HEK293T (cell line): ENCODE measurements at regions not wholly inside any gene's neighbourhood (a gene's known extent, or its start where the extent isn't known, plus 50 kb on each side); places are given as distances from the start of the nearest gene placed in this dataset.

Source experiments
- CTCF ChIA-PET: fragments of 350-600 bp; formaldehyde crosslinking; extraction: SDS; loops from one replicate; lab custom pipeline; 2021; ENCODE audit warnings: antibody characterized with exemption, inconsistent platforms; lab: Yijun Ruan, JAX
- POLR2A ChIA-PET: fragments of 350-600 bp; formaldehyde crosslinking; extraction: SDS; loops from one replicate; lab custom pipeline; 2020; ENCODE audit warnings: antibody characterized with exemption, inconsistent platforms; lab: Yijun Ruan, JAX
- DNase-seq: peaks from one replicate; pipeline ENCODE4 v3.0.0; 2012; ENCODE audit warnings: mixed read lengths; ENCODE audit errors: extremely low spot score
- ARNT ChIP-seq: fragments of 450-650 bp; IDR thresholded peaks from 2 replicates; pipeline ENCODE4 v1.6.1; 2017; ENCODE audit warnings: mild to moderate bottlenecking
- BHLHE40 ChIP-seq: fragments of 450-650 bp; IDR thresholded peaks from 2 replicates; pipeline ENCODE4 v1.6.1; 2016; ENCODE audit warnings: mild to moderate bottlenecking, moderate library complexity, borderline replicate concordance
- CTBP1 ChIP-seq: fragments of 450-650 bp; IDR thresholded peaks from 2 replicates; pipeline ENCODE4 v1.6.1; 2016; ENCODE audit warnings: borderline replicate concordance
- ELF4 ChIP-seq: fragments of 450-650 bp; IDR thresholded peaks from 2 replicates; pipeline ENCODE4 v1.6.1; 2017; ENCODE audit warnings: antibody characterized with exemption
- FOXA1 ChIP-seq: fragments of 450-650 bp; IDR thresholded peaks from 2 replicates; pipeline ENCODE4 v1.6.1; 2016; ENCODE audit warnings: mild to moderate bottlenecking
- FOXK2 ChIP-seq: fragments of 450-650 bp; IDR thresholded peaks from 2 replicates; pipeline ENCODE4 v1.6.1; 2016; ENCODE audit warnings: mild to moderate bottlenecking
- FOXM1 ChIP-seq: fragments of 450-650 bp; IDR thresholded peaks from 2 replicates; pipeline ENCODE4 v1.6.1; 2017; ENCODE audit warnings: mild to moderate bottlenecking, borderline replicate concordance
- HDGF ChIP-seq: fragments of 450-650 bp; IDR thresholded peaks from 2 replicates; pipeline ENCODE4 v1.6.1; 2017; ENCODE audit warnings: antibody characterized with exemption, borderline replicate concordance
- L3MBTL2 ChIP-seq: fragments of 450-650 bp; conservative IDR thresholded peaks from 2 replicates; pipeline ENCODE4 v1.6.1; 2016; ENCODE audit warnings: mild to moderate bottlenecking
- LEF1 ChIP-seq: fragments of 450-650 bp; IDR thresholded peaks from 2 replicates; pipeline ENCODE4 v1.6.1; 2017; ENCODE audit warnings: mild to moderate bottlenecking, borderline replicate concordance
- NFRKB ChIP-seq: fragments of 450-650 bp; IDR thresholded peaks from 2 replicates; pipeline ENCODE4 v1.6.1; 2016; ENCODE audit warnings: mild to moderate bottlenecking, moderate library complexity
- PKNOX1 ChIP-seq: fragments of 450-650 bp; IDR thresholded peaks from 2 replicates; pipeline ENCODE4 v1.6.1; 2016
- SP1 ChIP-seq: fragments of 450-650 bp; IDR thresholded peaks from 2 replicates; pipeline ENCODE4 v1.6.1; 2017
- SUZ12 ChIP-seq: fragments of 450-650 bp; IDR thresholded peaks from 2 replicates; pipeline ENCODE4 v1.6.1; 2016; ENCODE audit warnings: mild to moderate bottlenecking
- TARDBP ChIP-seq: fragments of 450-650 bp; IDR thresholded peaks from 2 replicates; pipeline ENCODE4 v1.6.1; 2016
- ZNF384 ChIP-seq: fragments of 450-650 bp; IDR thresholded peaks from 2 replicates; pipeline ENCODE4 v1.6.1; 2016

- CTCF ChIA-PET = no interaction called here
- POLR2A ChIA-PET = no interaction called here
- TF ChIP-seq ELF4 (no peak), SUZ12 (no peak), FOXA1 (no peak), ZNF384 (no peak), BHLHE40 (no peak), CTBP1 (no peak), SP1 (no peak), ARNT (no peak), LEF1 (no peak), NFRKB (no peak), PKNOX1 (no peak), L3MBTL2 (no peak)
- no peak for DNase-seq
Measured at GRCh38 chr4:147401221-147401620, 79.7 kb upstream of the EDNRA start.

GRCh38 chr4:147407261-147408045, 73.4 kb upstream of the EDNRA start:
- peak; percentile 22 for DNase-seq
- POLR2A ChIA-PET = interaction anchor here (1.1 kb wide), 1 partner anchor 17 kb away, joined by 4 read pairs; no protein-coding TSS in a partner anchor
- no peak for TF ChIP-seq PKNOX1
- no peak for TF ChIP-seq L3MBTL2
- TF ChIP-seq ARNT = no peak
- TF ChIP-seq LEF1 = no peak
- TF ChIP-seq TARDBP = no peak
- no peak for TF ChIP-seq HDGF
- TF ChIP-seq SUZ12 = no peak
- no peak for TF ChIP-seq SP1
- TF ChIP-seq NFRKB = no peak
- no peak for TF ChIP-seq ELF4
- TF ChIP-seq ZNF384 = no peak
- no peak for TF ChIP-seq FOXK2
- TF ChIP-seq FOXA1 = no peak
- no peak for TF ChIP-seq BHLHE40
- no peak for TF ChIP-seq CTBP1
- no peak for TF ChIP-seq FOXM1
- CTCF ChIA-PET = interaction anchor here (0.6 to 1.4 kb wide), 6 partner anchors 9 to 1210 kb away, joined by 3 to 4 read pairs (median 4); no protein-coding TSS in a partner anchor

GRCh38 chr4:147408189-147408588, 72.7 kb upstream of the EDNRA start:
- CTCF ChIA-PET = interaction anchor here (1.0 to 1.4 kb wide), 2 partner anchors 13 to 73 kb away, joined by 4 read pairs; no protein-coding TSS in a partner anchor
- DNase-seq = no peak
- TF ChIP-seq SP1 = no peak
- TF ChIP-seq BHLHE40 = no peak
- TF ChIP-seq LEF1 = no peak
- TF ChIP-seq FOXA1 = no peak
- no peak for TF ChIP-seq TARDBP
- TF ChIP-seq PKNOX1 = no peak
- no peak for TF ChIP-seq CTBP1
- no peak for TF ChIP-seq L3MBTL2
- TF ChIP-seq ZNF384 = no peak
- TF ChIP-seq ARNT = no peak
- TF ChIP-seq FOXK2 = no peak
- TF ChIP-seq SUZ12 = no peak
- TF ChIP-seq ELF4 = no peak
- TF ChIP-seq HDGF = no peak
- POLR2A ChIA-PET = interaction anchor here (1.1 kb wide), 1 partner anchor 18 kb away, joined by 4 read pairs; no protein-coding TSS in a partner anchor

GRCh38 chr4:147409350-147409749, 71.5 kb upstream of the EDNRA start:
- ChIA-PET CTCF (interaction anchor here (0.5 kb wide), 1 partner anchor 92 kb away, joined by 5 read pairs; no protein-coding TSS in a partner anchor), POLR2A (no interaction called here)
- DNase-seq = no peak
- TF ChIP-seq PKNOX1 = no peak
- no peak for TF ChIP-seq FOXA1
- no peak for TF ChIP-seq L3MBTL2
- no peak for TF ChIP-seq CTBP1
- TF ChIP-seq ARNT = no peak
- no peak for TF ChIP-seq FOXK2
- no peak for TF ChIP-seq FOXM1
- no peak for TF ChIP-seq SP1
- no peak for TF ChIP-seq LEF1
- no peak for TF ChIP-seq NFRKB
- TF ChIP-seq BHLHE40 = no peak
- TF ChIP-seq SUZ12 = no peak
- no peak for TF ChIP-seq TARDBP
- TF ChIP-seq ELF4 = no peak
- TF ChIP-seq ZNF384 = no peak
- TF ChIP-seq HDGF = no peak

- TF ChIP-seq FOXK2 (no peak), LEF1 (no peak), FOXM1 (no peak), CTBP1 (no peak), ARNT (no peak), ZNF384 (no peak), TARDBP (no peak), HDGF (no peak), NFRKB (no peak), PKNOX1 (no peak), ELF4 (no peak), SUZ12 (no peak), FOXA1 (no peak), L3MBTL2 (no peak), SP1 (no peak), BHLHE40 (no peak)
- CTCF ChIA-PET = no interaction called here
- POLR2A ChIA-PET = no interaction called here
- no peak for DNase-seq
Measured at GRCh38 chr4:147418226-147418625, 62.7 kb upstream of the EDNRA start.
